Spleen (tissue), 11 donors: ENCODE measurements at regions not wholly inside any gene's neighbourhood (a gene's known extent, or its start where the extent isn't known, plus 50 kb on each side); places are given as distances from the start of the nearest gene placed in this dataset.
A peak's percentile ranks its signal among the peaks of the same experiment; 100 is the strongest.

Source experiments
- DNase-seq: peaks from one replicate; pipeline ENCODE4 v3.0.0-alpha.2; 2020
- H3K27ac ChIP-seq, 8 donors: fragments of 200-600 bp; sonication (generic) in 7 of 8; 1 replicate in 4 of 8; 2 replicates in 4 of 8; pipeline versions ENCODE4 v1.5.0 to v1.8.0; 2016 to 2021; ENCODE audit warnings: inconsistent platforms in 4 of 8, mild to moderate bottlenecking in 4 of 8, moderate library complexity in 1 of 8
- H3K27me3 ChIP-seq, 7 donors: fragments of 200-600 bp; sonication (generic) in 6 of 7; replicated peaks in 1 of 7; 1 replicate in 4 of 7; 2 replicates in 3 of 7; pipeline versions ENCODE4 v1.5.0 to v1.8.0; 2016 to 2021; ENCODE audit warnings: inconsistent platforms in 3 of 7, mild to moderate bottlenecking in 1 of 7
- H3K36me3 ChIP-seq, 6 donors: fragments of 200-600 bp; sonication (generic) in 5 of 6; 1 replicate in 4 of 6; 2 replicates in 2 of 6; pipeline versions ENCODE4 v1.5.0 to v1.8.0; 2016 to 2021; ENCODE audit warnings: inconsistent platforms in 2 of 6
- H3K4me1 ChIP-seq, 6 donors: fragments of 200-600 bp; sonication (generic) in 5 of 6; 1 replicate in 3 of 6; 2 replicates in 3 of 6; pipeline versions ENCODE4 v1.5.0 to v1.8.0; 2016 to 2021; ENCODE audit warnings: inconsistent platforms in 3 of 6
- H3K4me3 ChIP-seq, 8 donors: fragments of 200-600 bp; sonication (generic) in 7 of 8; 1 replicate in 4 of 8; 2 replicates in 4 of 8; pipeline versions ENCODE4 v1.5.0 to v1.8.0; 2016 to 2021; ENCODE audit warnings: inconsistent platforms in 4 of 8, mild to moderate bottlenecking in 4 of 8, moderate library complexity in 2 of 8
- H3K9me3 ChIP-seq, 8 donors: fragments of 200-600 bp; sonication (generic) in 7 of 8; 1 replicate in 4 of 8; 2 replicates in 4 of 8; pipeline versions ENCODE4 v1.5.0 to v1.8.0; 2016 to 2021; ENCODE audit warnings: inconsistent platforms in 4 of 8
- CTCF ChIP-seq, 11 experiments: fragments of 200-600 bp in 7 of 11; fragments of 450-650 bp in 4 of 11; sonication (generic) in 4 of 11; IDR thresholded peaks in 8 of 11; conservative IDR thresholded peaks in 3 of 11; 1 replicate in 7 of 11; 2 replicates in 4 of 11; pipeline versions ENCODE4 v1.4.0 to v1.8.0; 2016 to 2021; ENCODE audit warnings: antibody characterized with exemption in 11 of 11, inconsistent platforms in 4 of 11, mild to moderate bottlenecking in 1 of 11
- POLR2A ChIP-seq, 3 donors: fragments of 450-650 bp; IDR thresholded peaks; one replicate each; pipeline ENCODE4 v1.5.1; 2017; ENCODE audit warnings: antibody characterized with exemption in 3 of 3, mild to moderate bottlenecking in 1 of 3
- POLR2AphosphoS5 ChIP-seq, 3 donors: sonication (generic); formaldehyde crosslinking; IDR thresholded peaks; one replicate each; pipeline ENCODE4 v1.5.1; 2017; ENCODE audit warnings: antibody characterized with exemption in 3 of 3
- WGBS, 5 donors: extraction: QIAGEN DNeasy Blood & Tissue Kit in 3 of 5; methylation state at CpG; one replicate each; pipeline versions ENCODE4 v1.1.5 to v1.1.7; 2013 to 2018; 5-methylcytosine and 5-hydroxymethylcytosine counted together
- intact Hi-C: fragments of 100-400 bp; cut with DNase I; formaldehyde crosslinking; loops from one replicate; pipeline ENCODE4 v1.15.0; 2023; ENCODE audit warnings: low total_unique reads
- donor health status: healthy with polysubstance abuse.
- donor health status: DM: no; HTN: no; CAD: no; lungs with moderate emphysema.
- donor health status: DM: no; HTN: no; CAD: no.
- donor health status: Bipolar disorder and iron deficiency.
- donor health status: healthy.
- donor health status: DM: no; HTN: no; CAD: no.
- donor health status: DM: yes; HTN: yes; CAD: no.

- no peak overlapping the region for H3K27ac ChIP-seq
- peaks cover 0 to 11% (median 0%) of the 10 kb centered on the region in 6 donors for H3K4me1 ChIP-seq
- no peaks in the 10 kb centered on the region for H3K36me3 ChIP-seq
- H3K4me3 ChIP-seq: no peak overlapping the region
- H3K9me3 ChIP-seq: no peaks in the 10 kb centered on the region
- intact Hi-C loops: no loop called here
- peaks cover 0 to 76% (median 22%) of the 10 kb centered on the region in 7 donors for H3K27me3 ChIP-seq
- WGBS, 5 donors: 60 to 67% (median 66%) methylated on average over 23 to 24 of the region's 24 CpGs
- DNase-seq: peak; percentile 36
- TF ChIP-seq CTCF (IDR thresholded peaks at IDR 0.05 in 8 of 11, conservative IDR thresholded peaks at IDR 0.05 in 3 of 11) (no peak), POLR2A (IDR thresholded peaks at IDR 0.05) (no peak)
These were observed 55.4 kb upstream of the ACSF3 start for GRCh38 chr16:89038221-89038721.

- Histone ChIP-seq H3K27me3 (peaks cover 0 to 84% (median 22%) of the 10 kb centered on the region in 7 donors), H3K4me3 (no peak overlapping the region), H3K4me1 (peaks cover 0 to 7% (median 0%) of the 10 kb centered on the region in 6 donors), H3K9me3 (no peaks in the 10 kb centered on the region), H3K36me3 (no peaks in the 10 kb centered on the region), H3K27ac (no peak overlapping the region)
- TF ChIP-seq POLR2AphosphoS5 (IDR thresholded peaks at IDR 0.05): no peak
- no peak for TF ChIP-seq CTCF (IDR thresholded peaks at IDR 0.05 in 8 of 11, conservative IDR thresholded peaks at IDR 0.05 in 3 of 11)
- 71 to 91% (median 87%) methylated on average over 8 to 29 of the region's 29 CpGs for WGBS, 5 donors
- intact Hi-C loops: no loop called here
- peak; percentile 58 for DNase-seq
These were observed 54.6 kb upstream of the ACSF3 start for GRCh38 chr16:89038811-89039735.

- intact Hi-C loops: no loop called here
- 62 to 86% (median 81%) methylated on average over 7 to 18 of the region's 18 CpGs for WGBS, 5 donors
These were observed 53.9 kb upstream of the ACSF3 start for GRCh38 chr16:89039756-89040155.

More at GRCh38 chr16:89039756-89040155, 53.9 kb upstream of the ACSF3 start:
- Histone ChIP-seq H3K27me3 (peaks cover 0 to 91% (median 22%) of the 10 kb centered on the region in 7 donors), H3K9me3 (no peaks in the 10 kb centered on the region), H3K36me3 (no peaks in the 10 kb centered on the region), H3K4me3 (no peak overlapping the region), H3K4me1 (peaks cover 0 to 7% (median under 1%) of the 10 kb centered on the region in 6 donors), H3K27ac (no peak overlapping the region)
- TF ChIP-seq POLR2A (IDR thresholded peaks at IDR 0.05) (no peak), CTCF (IDR thresholded peaks at IDR 0.05 in 8 of 11, conservative IDR thresholded peaks at IDR 0.05 in 3 of 11) (no peak), POLR2AphosphoS5 (IDR thresholded peaks at IDR 0.05) (no peak)
- peak; percentile 68 for DNase-seq
